BLaER1 treated with 17β-estradiol and CSF1 and Interleukin-3, amounts not matched to agents 10 nM and 100 nM (cell line): ENCODE measurements at regions not wholly inside any gene's neighbourhood (a gene's known extent, or its start where the extent isn't known, plus 50 kb on each side); places are given as distances from the start of the nearest gene placed in this dataset.

Experiments used
- H3K27ac ChIP-seq, 11 experiments: shearing (Covaris generic); formaldehyde crosslinking; 2 replicates each; pipeline ENCODE4 v1.8.1; 2022
- H3K27me3 ChIP-seq, 11 experiments: shearing (Covaris generic); formaldehyde crosslinking; 2 replicates each; pipeline ENCODE4 v1.8.1; 2022
- H3K36me3 ChIP-seq, 11 experiments: shearing (Covaris generic); formaldehyde crosslinking; 2 replicates each; pipeline ENCODE4 v1.8.1; 2022
- H3K4me1 ChIP-seq, 10 experiments: shearing (Covaris generic); formaldehyde crosslinking; 2 replicates each; pipeline ENCODE4 v1.8.1; 2022
- H3K4me2 ChIP-seq, 11 experiments: shearing (Covaris generic); formaldehyde crosslinking; 2 replicates each; pipeline ENCODE4 v1.8.1; 2022
- H3K4me3 ChIP-seq, 10 experiments: shearing (Covaris generic); formaldehyde crosslinking; 2 replicates each; pipeline ENCODE4 v1.8.1; 2022
- H3K9ac ChIP-seq, 11 experiments: shearing (Covaris generic); formaldehyde crosslinking; 2 replicates each; pipeline ENCODE4 v1.8.1; 2022
- H3K9me3 ChIP-seq, 11 experiments: shearing (Covaris generic); formaldehyde crosslinking; replicated peaks in 1 of 11; 2 replicates each; pipeline ENCODE4 v1.8.1; 2022
- H4K20me1 ChIP-seq, 11 experiments: shearing (Covaris generic); formaldehyde crosslinking; 2 replicates each; pipeline ENCODE4 v1.8.1; 2022
- Cebpa-rat ChIP-seq, 11 experiments: shearing (Covaris generic); IDR thresholded peaks; 2 replicates each; pipeline ENCODE4 v1.8.1; 2022

GRCh38 chr5:54848581-54848980 is 136.8 kb downstream of the ESM1 start:
- no peak overlapping the region for H3K4me3 ChIP-seq
- peaks cover 0 to 1% (median 0%) of the 10 kb centered on the region in 11 experiments; a peak in 1 of 22 replicates for H3K9me3 ChIP-seq
- H3K4me2 ChIP-seq: no peak overlapping the region
- no peak for TF ChIP-seq Cebpa-rat (IDR thresholded peaks at IDR 0.05)
- no peak overlapping the region for H3K9ac ChIP-seq
- H3K27me3 ChIP-seq: no peaks in the 10 kb centered on the region
- H3K36me3 ChIP-seq: no peaks in the 10 kb centered on the region
- H3K4me1 ChIP-seq: peaks cover 5 to 24% (median 9%) of the 10 kb centered on the region in 10 experiments; a peak in 17 of 20 replicates
- no peaks in the 10 kb centered on the region for H4K20me1 ChIP-seq
- no peak overlapping the region for H3K27ac ChIP-seq

DNA sequence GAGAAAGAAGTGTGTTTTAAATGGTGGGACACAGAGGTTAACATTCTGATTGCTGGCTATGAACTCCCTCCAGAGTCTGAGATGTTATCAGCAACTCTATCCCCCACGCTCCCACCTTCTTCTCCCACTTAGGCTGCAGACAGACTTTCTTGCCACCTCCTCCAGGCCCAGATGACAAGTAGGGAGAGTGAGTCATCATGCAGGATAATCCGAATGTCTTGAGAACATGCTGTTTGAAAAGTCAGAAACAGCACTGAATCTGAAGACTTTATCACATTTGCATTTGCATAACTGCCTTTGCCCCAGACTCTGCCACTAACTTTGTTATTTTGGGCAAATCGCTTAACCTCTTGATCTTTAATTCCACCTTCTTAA is 139.8 kb downstream of the ESM1 start:
- Histone ChIP-seq H3K4me2 (peak overlapping the region in 3 of 11 experiments; percentile 76 to 86 (median 81); a peak in 6 of 22 replicates), H4K20me1 (no peaks in the 10 kb centered on the region), H3K36me3 (no peaks in the 10 kb centered on the region), H3K4me3 (no peak overlapping the region), H3K27me3 (no peaks in the 10 kb centered on the region), H3K9me3 (no peaks in the 10 kb centered on the region), H3K27ac (peak overlapping the region in 3 of 11 experiments; percentile 1 to 78 (median 67); a peak in 3 of 22 replicates), H3K4me1 (peaks cover 5 to 33% (median 9%) of the 10 kb centered on the region in 10 experiments; a peak in 17 of 20 replicates), H3K9ac (peak overlapping the region in 3 of 11 experiments; percentile 67 to 75 (median 71); a peak in 3 of 22 replicates)
- TF ChIP-seq Cebpa-rat (IDR thresholded peaks at IDR 0.05): no peak

GRCh38 chr5:54844905-54845566 is 140.4 kb downstream of the ESM1 start:
- Histone ChIP-seq H4K20me1 (no peaks in the 10 kb centered on the region), H3K27ac (peak overlapping the region in 10 of 11 experiments; percentile 17 to 78 (median 67); a peak in 19 of 22 replicates), H3K4me2 (peak overlapping the region; percentile 42 to 86 (median 63)), H3K36me3 (no peaks in the 10 kb centered on the region), H3K9me3 (no peaks in the 10 kb centered on the region), H3K4me3 (peak overlapping the region in 2 of 10 experiments; percentile 26; a peak in 3 of 20 replicates), H3K4me1 (peaks cover 5 to 33% (median 9%) of the 10 kb centered on the region in 10 experiments; a peak in 17 of 20 replicates), H3K9ac (peak overlapping the region in 10 of 11 experiments; percentile 11 to 75 (median 64); a peak in 17 of 22 replicates), H3K27me3 (no peaks in the 10 kb centered on the region)
- no peak for TF ChIP-seq Cebpa-rat (IDR thresholded peaks at IDR 0.05)

GRCh38 chr5:54844266-54844665 is 141.1 kb downstream of the ESM1 start:
- no peaks in the 10 kb centered on the region for H3K27me3 ChIP-seq
- TF ChIP-seq Cebpa-rat (IDR thresholded peaks at IDR 0.05): no peak
- peak overlapping the region in 3 of 11 experiments; percentile 69 to 75 (median 71); a peak in 4 of 22 replicates for H3K9ac ChIP-seq
- peak overlapping the region in 6 of 11 experiments; percentile 67 to 78 (median 74); a peak in 8 of 22 replicates for H3K27ac ChIP-seq
- H4K20me1 ChIP-seq: no peaks in the 10 kb centered on the region
- peaks cover 5 to 33% (median 9%) of the 10 kb centered on the region in 10 experiments; a peak in 17 of 20 replicates for H3K4me1 ChIP-seq
- no peak overlapping the region for H3K4me3 ChIP-seq
- no peaks in the 10 kb centered on the region for H3K9me3 ChIP-seq
- no peaks in the 10 kb centered on the region for H3K36me3 ChIP-seq
- peak overlapping the region in 5 of 11 experiments; percentile 63 to 86 (median 76); a peak in 8 of 22 replicates for H3K4me2 ChIP-seq

- no peak overlapping the region for H3K4me2 ChIP-seq
- TF ChIP-seq Cebpa-rat (IDR thresholded peaks at IDR 0.05): no peak
- no peaks in the 10 kb centered on the region for H3K9me3 ChIP-seq
- H3K27ac ChIP-seq: no peak overlapping the region
- no peaks in the 10 kb centered on the region for H3K36me3 ChIP-seq
- H3K4me3 ChIP-seq: no peak overlapping the region
- H4K20me1 ChIP-seq: no peaks in the 10 kb centered on the region
- H3K27me3 ChIP-seq: no peaks in the 10 kb centered on the region
- H3K9ac ChIP-seq: no peak overlapping the region
- H3K4me1 ChIP-seq: peaks cover 5 to 40% (median 9%) of the 10 kb centered on the region in 10 experiments; a peak in 17 of 20 replicates
Observed at GRCh38 chr5:54841481-54841880, 143.9 kb downstream of the ESM1 start.

DNA sequence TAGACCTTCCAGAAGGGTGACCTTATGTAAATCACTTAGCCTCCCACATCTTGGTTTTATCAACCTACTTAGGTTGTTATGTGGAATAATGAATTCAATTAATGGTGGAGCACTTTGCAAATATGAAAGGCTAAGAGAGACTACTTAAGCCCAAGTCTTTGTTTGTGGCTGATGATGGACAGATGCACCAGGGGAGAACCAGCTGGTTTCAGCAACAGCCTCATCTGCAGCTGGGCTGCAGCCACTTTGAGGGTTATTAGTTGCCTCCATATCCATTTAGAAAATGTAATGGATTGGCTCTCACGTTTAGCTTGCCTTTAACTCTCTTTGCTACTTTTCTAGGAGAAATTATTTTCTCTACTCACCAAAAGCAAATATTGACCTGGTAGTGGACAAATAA is 146.6 kb downstream of the ESM1 start:
- H3K27me3 ChIP-seq: no peaks in the 10 kb centered on the region
- H3K4me3 ChIP-seq: no peak overlapping the region
- H3K27ac ChIP-seq: no peak overlapping the region
- H3K9ac ChIP-seq: no peak overlapping the region
- H3K4me1 ChIP-seq: peaks cover 0 to 25% (median 5%) of the 10 kb centered on the region in 10 experiments; a peak in 11 of 20 replicates
- no peak for TF ChIP-seq Cebpa-rat (IDR thresholded peaks at IDR 0.05)
- H3K4me2 ChIP-seq: no peak overlapping the region
- no peaks in the 10 kb centered on the region for H3K9me3 ChIP-seq
- H3K36me3 ChIP-seq: no peaks in the 10 kb centered on the region
- no peaks in the 10 kb centered on the region for H4K20me1 ChIP-seq

GRCh38 chr5:54837981-54838380 is 147.4 kb downstream of the ESM1 start:
- Histone ChIP-seq H3K4me2 (no peak overlapping the region), H3K4me3 (no peak overlapping the region), H3K9ac (no peak overlapping the region)

GRCh38 chr5:54837093-54837492 is 148.3 kb downstream of the ESM1 start:
- Histone ChIP-seq H3K4me2 (peak overlapping the region in 2 of 11 experiments; percentile 26 to 38; a peak in 4 of 22 replicates), H4K20me1 (no peaks in the 10 kb centered on the region)
- no peak for TF ChIP-seq Cebpa-rat (IDR thresholded peaks at IDR 0.05)

More at GRCh38 chr5:54837981-54838380, 147.4 kb downstream of the ESM1 start:
- no peak overlapping the region for H3K27ac ChIP-seq
- H3K36me3 ChIP-seq: no peaks in the 10 kb centered on the region
- H3K9me3 ChIP-seq: no peaks in the 10 kb centered on the region
- no peaks in the 10 kb centered on the region for H4K20me1 ChIP-seq
- TF ChIP-seq Cebpa-rat (IDR thresholded peaks at IDR 0.05): no peak
- H3K27me3 ChIP-seq: no peaks in the 10 kb centered on the region
- peaks cover 0 to 33% (median 7%) of the 10 kb centered on the region in 10 experiments; a peak in 12 of 20 replicates for H3K4me1 ChIP-seq

DNA sequence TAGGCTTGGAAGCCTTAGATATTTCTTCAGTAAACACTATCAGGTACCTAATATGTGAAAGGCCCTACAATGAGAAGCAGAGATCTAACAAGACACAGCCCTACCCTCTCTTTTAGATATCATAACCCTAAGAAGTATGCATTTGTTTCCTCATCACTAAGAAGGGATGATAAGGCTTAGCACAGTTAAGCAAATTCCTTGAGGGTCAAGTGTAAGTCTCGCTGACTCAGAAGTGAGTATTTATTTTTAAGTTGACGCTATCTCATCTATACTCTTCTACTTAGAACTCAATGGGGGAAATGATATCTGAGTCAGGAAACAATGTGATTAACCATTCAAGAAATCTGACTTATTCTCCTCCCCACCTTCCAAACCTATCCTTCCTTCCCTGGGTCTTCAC is 149.7 kb downstream of the ESM1 start:
- H3K9ac ChIP-seq: no peak overlapping the region
- H3K27me3 ChIP-seq: no peaks in the 10 kb centered on the region
- H3K36me3 ChIP-seq: no peaks in the 10 kb centered on the region
- H3K27ac ChIP-seq: no peak overlapping the region
- no peaks in the 10 kb centered on the region for H4K20me1 ChIP-seq
- no peak for TF ChIP-seq Cebpa-rat (IDR thresholded peaks at IDR 0.05)
- H3K4me3 ChIP-seq: no peak overlapping the region
- H3K4me1 ChIP-seq: peaks cover 0 to 26% (median 7%) of the 10 kb centered on the region in 10 experiments; a peak in 12 of 20 replicates
- no peaks in the 10 kb centered on the region for H3K9me3 ChIP-seq
- no peak overlapping the region for H3K4me2 ChIP-seq

More at GRCh38 chr5:54837093-54837492, 148.3 kb downstream of the ESM1 start:
- Histone ChIP-seq H3K9me3 (no peaks in the 10 kb centered on the region), H3K27ac (no peak overlapping the region), H3K27me3 (no peaks in the 10 kb centered on the region), H3K4me3 (no peak overlapping the region), H3K4me1 (peaks cover 0 to 34% (median 7%) of the 10 kb centered on the region in 10 experiments; a peak in 12 of 20 replicates), H3K36me3 (no peaks in the 10 kb centered on the region), H3K9ac (no peak overlapping the region)
